ENCODE measurements at regions not wholly inside any gene's neighbourhood (a gene's known extent, or its start where the extent isn't known, plus 50 kb on each side); places are given as distances from the start of the nearest gene placed in this dataset.

GRCh38 chr5:168104350-168104749 lies 187.1 kb upstream of the WWC1 start:
- no peak for TF ChIP-seq CTCF (IDR thresholded peaks at IDR 0.05)
- no peak for TF ChIP-seq ATF2 (CRISPR knock-in tag; IDR thresholded peaks at IDR 0.05; ENCODE audit: borderline replicate concordance, low read depth)
- TF ChIP-seq ZNF281 (CRISPR knock-in tag; IDR thresholded peaks at IDR 0.05): no peak
- no peak for TF ChIP-seq ATF6 (CRISPR knock-in tag; IDR thresholded peaks at IDR 0.05)
- TF ChIP-seq ZNF512 (CRISPR knock-in tag; IDR thresholded peaks at IDR 0.05; ENCODE audit: borderline replicate concordance): no peak
- no peak for TF ChIP-seq ETV6 (CRISPR knock-in tag; IDR thresholded peaks at IDR 0.05)
- no peak for TF ChIP-seq USF1 (CRISPR knock-in tag; IDR thresholded peaks at IDR 0.05)
- no peak for TF ChIP-seq NR2C2 (CRISPR knock-in tag; IDR thresholded peaks at IDR 0.05)
- TF ChIP-seq ATF3 (CRISPR knock-in tag; conservative IDR thresholded peaks at IDR 0.05): no peak
- TF ChIP-seq NR3C1 (CRISPR knock-in tag; conservative IDR thresholded peaks at IDR 0.05; ENCODE audit: low read depth): no peak
- no peak for TF ChIP-seq ZMAT4 (CRISPR knock-in tag; IDR thresholded peaks at IDR 0.05)
- no peak for TF ChIP-seq MAX (CRISPR knock-in tag; IDR thresholded peaks at IDR 0.05)
- no peak for TF ChIP-seq SP1 (CRISPR knock-in tag; conservative IDR thresholded peaks at IDR 0.05)
- no peak for TF ChIP-seq ZSCAN18 (CRISPR knock-in tag; IDR thresholded peaks at IDR 0.05)
